Heart right ventricle (tissue), 16 donors: ENCODE measurements at regions not wholly inside any gene's neighbourhood (a gene's known extent, or its start where the extent isn't known, plus 50 kb on each side); places are given as distances from the start of the nearest gene placed in this dataset.
"Not testable (repeated sequence)": the region's sequence is repeated elsewhere in the genome, so short reads cannot be mapped to it uniquely, and the experiment has no call there.

Experiments
- ATAC-seq, 8 donors: fragments of 200-7000 bp; cut with Tn5 transposase; one replicate each; pipeline ENCODE4 v1.9.1; 2020; ENCODE audit warnings: mild to moderate bottlenecking in 8 of 8, moderate library complexity in 8 of 8, moderate number of reproducible peaks in 1 of 8
- DNase-seq, 2 donors: peaks; one replicate each; pipeline ENCODE4 v3.0.0-alpha.2; 2020
- H3K27ac ChIP-seq, 10 donors: fragments of 200-600 bp; sonication (generic) in 2 of 10; one replicate each; pipeline versions ENCODE4 v1.5.0 to v1.8.0; 2020 to 2022; ENCODE audit warnings: mild to moderate bottlenecking in 3 of 10
- H3K27me3 ChIP-seq, 7 donors: fragments of 200-600 bp; one replicate each; pipeline ENCODE4 v1.8.0; 2021 to 2022; ENCODE audit warnings: mild to moderate bottlenecking in 2 of 7
- H3K36me3 ChIP-seq, 9 donors: fragments of 200-600 bp; sonication (generic) in 1 of 9; one replicate each; pipeline versions ENCODE4 v1.5.0 to v1.8.0; 2020 to 2022; ENCODE audit warnings: mild to moderate bottlenecking in 2 of 9
- H3K4me1 ChIP-seq, 9 donors: fragments of 200-600 bp; sonication (generic) in 1 of 9; one replicate each; pipeline versions ENCODE4 v1.5.0 to v1.8.0; 2020 to 2022; ENCODE audit warnings: mild to moderate bottlenecking in 4 of 9
- H3K4me3 ChIP-seq, 10 donors: fragments of 200-600 bp; sonication (generic) in 2 of 10; one replicate each; pipeline versions ENCODE4 v1.5.0 to v1.8.0; 2020 to 2022; ENCODE audit warnings: mild to moderate bottlenecking in 7 of 10, moderate library complexity in 2 of 10
- H3K9me3 ChIP-seq, 11 donors: fragments of 200-600 bp in 10 of 11; sonication (generic) in 2 of 11; one replicate each; pipeline versions ENCODE4 v1.5.0 to v1.8.0; 2013 to 2022; ENCODE audit warnings: mild to moderate bottlenecking in 2 of 11, control low read depth in 1 of 11, moderate library complexity in 1 of 11
- CTCF ChIP-seq, 9 donors: fragments of 200-600 bp; sonication (generic) in 2 of 9; IDR thresholded peaks; one replicate each; pipeline versions ENCODE4 v1.5.0 to v1.8.0; 2021 to 2022; ENCODE audit warnings: antibody characterized with exemption in 9 of 9, mild to moderate bottlenecking in 5 of 9, moderate library complexity in 1 of 9
- WGBS, 2 donors: extraction: QIAGEN DNeasy Blood & Tissue Kit; methylation state at CpG; one replicate each; pipeline ENCODE4 v1.1.7; 2013; ENCODE audit warnings: inconsistent platforms in 1 of 2; 5-methylcytosine and 5-hydroxymethylcytosine counted together
- intact Hi-C, 10 donors: fragments of 100-400 bp; cut with DNase I; formaldehyde crosslinking; loops; one replicate each; pipeline versions ENCODE4 v1.11.1 to v1.14.2; 2022
- donor health status: Arrhythmogenic right ventricular cardiomyopathy.
- donor health status: ischemic (EF 13 %, LVEDD 7.1; RV severe dilation, severe dysfunction).
- donor health status: healthy with polysubstance abuse.
- donor health status: DM: no; HTN: yes; CAD: no.
- donor health status: DM: no; HTN: no; CAD: no.
- donor health status: ischemic (EF 25% LVEDD 6.9; RV normal size, moderate dysfunction).
- donor health status: ischemic (EF 25% LVEDD 5.7; RV mildly dilated, moderate dysfunction).
- donor health status: healthy.
- donor health status: DM: yes; HTN: yes; CAD: no.
- donor health status: Ischemic cardiomyopathy.
- donor health status: ischemic (EF 35%, LVEDD 5.7; RV mildly dilated, moderate dysfunction).
- donor health status: nonischemic (EF 11% LVEDD 7.7; RV severe dilation, severe dysfunction).
- donor health status: DM: yes; HTN: yes; CAD: no.
- donor health status: PGD.
- donor health status: ischemic (EF 29% LVEDD 5.4; RV normal size, mild dysfunction).
- donor health status: nonischemic (EF 23%, LVEDD 6.1; RV moderate dilation, normal function).

GRCh38 chr4:14404730-14405129 is 597.6 kb upstream of the CPEB2 start:
- Histone ChIP-seq H3K27ac (no peak overlapping the region), H3K4me1 (no peaks in the 10 kb centered on the region), H3K36me3 (no peaks in the 10 kb centered on the region), H3K4me3 (no peak overlapping the region), H3K9me3 (peaks cover 0 to 12% (median 0%) of the 10 kb centered on the region in 11 donors), H3K27me3 (no peaks in the 10 kb centered on the region)
- ATAC-seq (peak in 2 of 8 donors; percentile 53 to 67), DNase-seq (no peak)
- 60 to 77% methylated on average over 5 of the region's 5 CpGs for WGBS, 2 donors
- intact Hi-C loops: no loop called here
- no peak for TF ChIP-seq CTCF (IDR thresholded peaks at IDR 0.05)

- no peak for TF ChIP-seq CTCF (IDR thresholded peaks at IDR 0.05)
- intact Hi-C loops: no loop called here
- Histone ChIP-seq H3K27me3 (no peaks in the 10 kb centered on the region), H3K4me3 (no peak overlapping the region), H3K36me3 (no peaks in the 10 kb centered on the region), H3K9me3 (no peaks in the 10 kb centered on the region), H3K4me1 (no peaks in the 10 kb centered on the region), H3K27ac (no peak overlapping the region)
- ATAC-seq (no peak), DNase-seq (no peak)
- whole genome bisulfite sequencing, 2 donors: 55 to 64% methylated on average over 3 of the region's 3 CpGs
Measured at GRCh38 chr4:14410516-14410915, 591.8 kb upstream of the CPEB2 start.

- H3K27me3 ChIP-seq: no peaks in the 10 kb centered on the region
- intact Hi-C loops: no loop called here
- WGBS, 2 donors: 8 to 15% methylated on average over 1 of the region's 1 CpG
Measured at GRCh38 chr4:14415146-14415545, 587.1 kb upstream of the CPEB2 start.

GRCh38 chr4:14419516-14419915 is 582.8 kb upstream of the CPEB2 start:
- Histone ChIP-seq H3K4me1 (no peaks in the 10 kb centered on the region), H3K27ac (no peak overlapping the region), H3K36me3 (no peaks in the 10 kb centered on the region), H3K27me3 (no peaks in the 10 kb centered on the region), H3K9me3 (peaks cover 0 to 12% (median 0%) of the 10 kb centered on the region in 11 donors), H3K4me3 (no peak overlapping the region)
- 59 to 70% methylated on average over 2 of the region's 2 CpGs for WGBS, 2 donors
- intact Hi-C loops: no loop called here
- DNase-seq: no peak
- no peak for ATAC-seq
- TF ChIP-seq CTCF (IDR thresholded peaks at IDR 0.05): no peak

More at GRCh38 chr4:14415146-14415545, 587.1 kb upstream of the CPEB2 start:
- Histone ChIP-seq H3K27ac (no peak overlapping the region), H3K4me3 (no peak overlapping the region), H3K36me3 (no peaks in the 10 kb centered on the region), H3K4me1 (no peaks in the 10 kb centered on the region), H3K9me3 (no peaks in the 10 kb centered on the region)
- no peak for DNase-seq
- TF ChIP-seq CTCF (IDR thresholded peaks at IDR 0.05): no peak
- no peak for ATAC-seq

GRCh38 chr4:14426297-14426696 is 576.0 kb upstream of the CPEB2 start:
- ATAC-seq, H3K36me3 ChIP-seq, H3K4me3 ChIP-seq, H3K27me3 ChIP-seq, DNase-seq, intact Hi-C loops, H3K4me1 ChIP-seq, H3K27ac ChIP-seq: not testable (repeated sequence)
- WGBS, 2 donors: 90 to 93% methylated on average over 15 of the region's 15 CpGs
- H3K9me3 ChIP-seq: peaks cover 0 to 33% (median 0%) of the 10 kb centered on the region in 11 donors
